ENCODE measurements at regions not wholly inside any gene's neighbourhood (a gene's known extent, or its start where the extent isn't known, plus 50 kb on each side); places are given as distances from the start of the nearest gene placed in this dataset.

DNA sequence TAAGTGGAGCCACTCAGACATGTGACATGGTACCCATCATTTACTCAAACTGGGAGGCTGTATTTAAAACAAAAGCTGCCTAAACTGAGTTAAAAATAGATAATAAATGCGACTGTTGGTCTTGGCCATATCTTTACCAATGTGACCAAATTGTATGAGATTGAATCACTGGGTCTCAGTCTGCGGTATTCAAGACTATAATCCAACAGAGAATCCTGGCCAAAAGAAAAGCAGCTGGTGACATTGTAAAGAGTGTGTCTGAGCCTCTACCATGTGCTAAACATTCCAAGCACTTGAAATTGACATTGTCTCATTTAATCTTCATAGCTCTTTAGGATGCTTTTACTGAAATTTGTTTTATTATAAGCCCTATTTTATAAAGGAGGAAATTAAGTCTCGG, 282.6 kb downstream of the ZNF608 start (continued):
- no peak for TF ChIP-seq ZNF610 (tag by site-specific recombination; IDR thresholded peaks at IDR 0.05; ENCODE audit: borderline replicate concordance)
- no peak for TF ChIP-seq ZNF792 (tag by site-specific recombination; IDR thresholded peaks at IDR 0.05)
- TF ChIP-seq KLF1 (tag by site-specific recombination; IDR thresholded peaks at IDR 0.05) = no peak
- TF ChIP-seq YY2 (tag by site-specific recombination; IDR thresholded peaks at IDR 0.05) = no peak
- TF ChIP-seq, protein P1, sequence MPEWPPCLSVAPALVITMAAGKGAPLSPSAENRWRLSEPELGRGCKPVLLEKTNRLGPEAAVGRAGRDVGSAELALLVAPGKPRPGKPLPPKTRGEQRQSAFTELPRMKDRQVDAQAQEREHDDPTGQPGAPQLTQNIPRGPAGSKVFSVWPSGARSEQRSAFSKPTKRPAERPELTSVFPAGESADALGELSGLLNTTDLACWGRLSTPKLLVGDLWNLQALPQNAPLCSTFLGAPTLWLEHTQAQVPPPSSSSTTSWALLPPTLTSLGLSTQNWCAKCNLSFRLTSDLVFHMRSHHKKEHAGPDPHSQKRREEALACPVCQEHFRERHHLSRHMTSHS (tag by site-specific recombination; IDR thresholded peaks at IDR 0.05) = no peak
- TF ChIP-seq ZNF140 (tag by site-specific recombination; IDR thresholded peaks at IDR 0.05) = no peak
- no peak for TF ChIP-seq GLIS1 (tag by site-specific recombination; IDR thresholded peaks at IDR 0.05)
- no peak for TF ChIP-seq ZSCAN5A (tag by site-specific recombination; IDR thresholded peaks at IDR 0.05)

- ChIA-PET CTCF (no interaction called here), POLR2A (no interaction called here)
- Histone ChIP-seq H3K4me1 (ENCODE audit: control insufficient read depth, insufficient read depth, low read length) (no peaks in the 10 kb centered on the region), H3K36me3 (ENCODE audit: control insufficient read depth in 2 of 2, insufficient read depth in 1 of 2, low read length in 2 of 2) (no peaks in the 10 kb centered on the region), H3K27ac (ENCODE audit: extremely low read depth, low read depth, low read length) (no peak overlapping the region), H3K9me3 (ENCODE audit: control insufficient read depth, insufficient read depth, low read depth, low read length) (no peaks in the 10 kb centered on the region), H3K4me3 (ENCODE audit: low read depth, low read length) (no peak overlapping the region)
- TF ChIP-seq, protein P2, sequence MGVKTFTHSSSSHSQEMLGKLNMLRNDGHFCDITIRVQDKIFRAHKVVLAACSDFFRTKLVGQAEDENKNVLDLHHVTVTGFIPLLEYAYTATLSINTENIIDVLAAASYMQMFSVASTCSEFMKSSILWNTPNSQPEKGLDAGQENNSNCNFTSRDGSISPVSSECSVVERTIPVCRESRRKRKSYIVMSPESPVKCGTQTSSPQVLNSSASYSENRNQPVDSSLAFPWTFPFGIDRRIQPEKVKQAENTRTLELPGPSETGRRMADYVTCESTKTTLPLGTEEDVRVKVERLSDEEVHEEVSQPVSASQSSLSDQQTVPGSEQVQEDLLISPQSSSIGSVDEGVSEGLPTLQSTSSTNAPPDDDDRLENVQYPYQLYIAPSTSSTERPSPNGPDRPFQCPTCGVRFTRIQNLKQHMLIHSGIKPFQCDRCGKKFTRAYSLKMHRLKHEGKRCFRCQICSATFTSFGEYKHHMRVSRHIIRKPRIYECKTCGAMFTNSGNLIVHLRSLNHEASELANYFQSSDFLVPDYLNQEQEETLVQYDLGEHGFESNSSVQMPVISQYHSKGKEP (tag by site-specific recombination; IDR thresholded peaks at IDR 0.05) = no peak
- TF ChIP-seq ZNF404 (tag by site-specific recombination; IDR thresholded peaks at IDR 0.05) (no peak), KLF9 (tag by site-specific recombination; IDR thresholded peaks at IDR 0.05; ENCODE audit: low read depth) (no peak), ZNF37A (tag by site-specific recombination; IDR thresholded peaks at IDR 0.05) (no peak), ZNF561 (tag by site-specific recombination; IDR thresholded peaks at IDR 0.05; ENCODE audit: borderline replicate concordance) (no peak), ZFP37 (tag by site-specific recombination; IDR thresholded peaks at IDR 0.05) (no peak)
Measured at GRCh38 chr5:124462751-124463150, 283.7 kb downstream of the ZNF608 start.

- no peak overlapping the region for H3K4me3 ChIP-seq (ENCODE audit: low read depth, low read length)
- POLR2A ChIA-PET = interaction anchor here (0.6 kb wide), 2 partner anchors 200 to 219 kb away, joined by 4 to 6 read pairs; no protein-coding TSS in a partner anchor
- no peaks in the 10 kb centered on the region for H3K36me3 ChIP-seq (ENCODE audit: control insufficient read depth in 2 of 2, insufficient read depth in 1 of 2, low read length in 2 of 2)
- no peaks in the 10 kb centered on the region for H3K9me3 ChIP-seq (ENCODE audit: control insufficient read depth, insufficient read depth, low read depth, low read length)
- no peaks in the 10 kb centered on the region for H3K4me1 ChIP-seq (ENCODE audit: control insufficient read depth, insufficient read depth, low read length)
- H3K27ac ChIP-seq (ENCODE audit: extremely low read depth, low read depth, low read length) = no peak overlapping the region
- CTCF ChIA-PET = interaction anchor here (0.7 kb wide), 1 partner anchor 604 kb away, joined by 4 read pairs; no protein-coding TSS in a partner anchor
- no peak for TF ChIP-seq GLIS2 (tag by site-specific recombination; IDR thresholded peaks at IDR 0.05)
- no peak for TF ChIP-seq ZNF529 (tag by site-specific recombination; IDR thresholded peaks at IDR 0.05; ENCODE audit: insufficient replicate concordance)
- no peak for TF ChIP-seq ZNF510 (tag by site-specific recombination; IDR thresholded peaks at IDR 0.05; ENCODE audit: insufficient replicate concordance)
- no peak for TF ChIP-seq ZSCAN23 (tag by site-specific recombination; IDR thresholded peaks at IDR 0.05)
- no peak for TF ChIP-seq ZNF76 (tag by site-specific recombination; IDR thresholded peaks at IDR 0.05; ENCODE audit: borderline replicate concordance, low read depth)
- no peak for TF ChIP-seq GLI4 (tag by site-specific recombination; IDR thresholded peaks at IDR 0.05)
- TF ChIP-seq ZNF707 (tag by site-specific recombination; IDR thresholded peaks at IDR 0.05) = no peak
- TF ChIP-seq ZNF518A (tag by site-specific recombination; conservative IDR thresholded peaks at IDR 0.05; ENCODE audit: low read depth) = no peak
- no peak for TF ChIP-seq GLI2 (tag by site-specific recombination; IDR thresholded peaks at IDR 0.05; ENCODE audit: borderline replicate concordance, low read depth)
- TF ChIP-seq ZBTB17 (tag by site-specific recombination; IDR thresholded peaks at IDR 0.05) = no peak
- TF ChIP-seq ZNF48 (tag by site-specific recombination; IDR thresholded peaks at IDR 0.05) = no peak
- TF ChIP-seq ZNF791 (tag by site-specific recombination; IDR thresholded peaks at IDR 0.05) = no peak
- TF ChIP-seq ZNF433 (tag by site-specific recombination; IDR thresholded peaks at IDR 0.05; ENCODE audit: low read depth) = no peak
- no peak for TF ChIP-seq ZSCAN16 (tag by site-specific recombination; IDR thresholded peaks at IDR 0.05)
Measured at GRCh38 chr5:124461941-124462340, 284.5 kb downstream of the ZNF608 start.

All from HEK293 (cell line).